HEK293 (cell line): ENCODE measurements at regions not wholly inside any gene's neighbourhood (a gene's known extent, or its start where the extent isn't known, plus 50 kb on each side); places are given as distances from the start of the nearest gene placed in this dataset.

ENCODE experiments used
- CTCF ChIA-PET: fragments of 350-600 bp; formaldehyde crosslinking; extraction: SDS; loops from one replicate; lab custom pipeline; 2021; ENCODE audit warnings: antibody characterized with exemption; lab: Yijun Ruan, JAX
- POLR2A ChIA-PET: fragments of 300-600 bp; formaldehyde crosslinking; extraction: SDS; loops from one replicate; lab custom pipeline; 2020; ENCODE audit warnings: antibody characterized with exemption, inconsistent platforms; lab: Yijun Ruan, JAX
- H3K27ac ChIP-seq: fragments of 200-500 bp; sonication (Bioruptor generic); 2 replicates; pipeline ENCODE4 v1.5.1; 2014; ENCODE audit warnings: low read depth, low read length, control low read depth, inconsistent platforms; ENCODE audit errors: extremely low read depth
- H3K36me3 ChIP-seq, 2 experiments: fragments of 200-500 bp in 1 of 2; sonication (Bioruptor generic) in 1 of 2; 1 replicate in 1 of 2; 2 replicates in 1 of 2; pipeline ENCODE4 v1.5.1; 2014 to 2017; ENCODE audit warnings: inconsistent platforms in 2 of 2, low read length in 2 of 2; ENCODE audit not compliant: control insufficient read depth in 2 of 2, insufficient read depth in 1 of 2
- H3K4me1 ChIP-seq: fragments of 200-500 bp; sonication (Bioruptor generic); 2 replicates; pipeline ENCODE4 v1.5.1; 2014; ENCODE audit warnings: mild to moderate bottlenecking, low read length, inconsistent platforms; ENCODE audit not compliant: control insufficient read depth, insufficient read depth
- H3K4me3 ChIP-seq: 2 replicates; pipeline ENCODE4 v1.5.1; 2011; ENCODE audit warnings: low read depth, mild to moderate bottlenecking, control low read depth, low read length, moderate library complexity
- H3K9me3 ChIP-seq: fragments of 200-500 bp; sonication (Bioruptor generic); 2 replicates; pipeline ENCODE4 v1.5.1; 2014; ENCODE audit warnings: low read depth, low read length, inconsistent platforms; ENCODE audit not compliant: control insufficient read depth, insufficient read depth
- BCL11B ChIP-seq: fragments of 450-650 bp; formaldehyde crosslinking; IDR thresholded peaks from 2 replicates; pipeline ENCODE4 v1.5.1; 2016; ENCODE audit warnings: low read depth, missing biosample characterization, missing genetic modification characterization
- PRDM1 ChIP-seq: fragments of 450-650 bp; formaldehyde crosslinking; IDR thresholded peaks from 2 replicates; pipeline ENCODE4; 2016; ENCODE audit warnings: missing biosample characterization, missing genetic modification characterization
- TSHZ1 ChIP-seq: fragments of 450-650 bp; formaldehyde crosslinking; IDR thresholded peaks from 2 replicates; pipeline ENCODE4 v1.5.1; 2016; ENCODE audit warnings: missing biosample characterization, missing genetic modification characterization, borderline replicate concordance
- ZBTB11 ChIP-seq: fragments of 450-650 bp; formaldehyde crosslinking; conservative IDR thresholded peaks from 2 replicates; pipeline ENCODE4 v1.5.1; 2016; ENCODE audit warnings: low read depth, missing biosample characterization, missing genetic modification characterization
- ZBTB6 ChIP-seq: fragments of 450-650 bp; formaldehyde crosslinking; IDR thresholded peaks from 2 replicates; pipeline ENCODE4 v1.5.1; 2017; ENCODE audit warnings: missing biosample characterization, missing genetic modification characterization
- ZFP41 ChIP-seq: fragments of 450-650 bp; formaldehyde crosslinking; IDR thresholded peaks from 2 replicates; pipeline ENCODE4 v1.5.1; 2016; ENCODE audit warnings: missing biosample characterization, missing genetic modification characterization, borderline replicate concordance
- ZNF146 ChIP-seq: fragments of 450-650 bp; formaldehyde crosslinking; IDR thresholded peaks from 2 replicates; pipeline ENCODE4 v1.5.1; 2016; ENCODE audit warnings: missing biosample characterization, missing genetic modification characterization
- ZNF211 ChIP-seq: fragments of 450-650 bp; formaldehyde crosslinking; IDR thresholded peaks from 2 replicates; pipeline ENCODE4 v1.5.1; 2016; ENCODE audit warnings: low read depth, missing biosample characterization, missing genetic modification characterization
- ZNF214 ChIP-seq: fragments of 450-650 bp; formaldehyde crosslinking; IDR thresholded peaks from 2 replicates; pipeline ENCODE4 v1.5.1; 2017; ENCODE audit warnings: missing biosample characterization, mild to moderate bottlenecking, missing genetic modification characterization, borderline replicate concordance
- ZNF324 ChIP-seq: fragments of 450-650 bp; formaldehyde crosslinking; IDR thresholded peaks from 2 replicates; pipeline ENCODE4 v1.5.1; 2016; ENCODE audit warnings: missing biosample characterization, missing genetic modification characterization
- ZNF335 ChIP-seq: fragments of 450-650 bp; formaldehyde crosslinking; conservative IDR thresholded peaks from 2 replicates; pipeline ENCODE4 v1.5.1; 2016; ENCODE audit warnings: missing biosample characterization, missing genetic modification characterization
- ZNF366 ChIP-seq: fragments of 450-650 bp; formaldehyde crosslinking; conservative IDR thresholded peaks from 2 replicates; pipeline ENCODE4 v1.5.1; 2016; ENCODE audit warnings: missing biosample characterization, missing genetic modification characterization
- ZNF404 ChIP-seq: fragments of 450-650 bp; formaldehyde crosslinking; IDR thresholded peaks from 2 replicates; pipeline ENCODE4 v1.5.1; 2017; ENCODE audit warnings: missing biosample characterization, missing genetic modification characterization
- ZNF473 ChIP-seq: fragments of 450-650 bp; formaldehyde crosslinking; IDR thresholded peaks from 2 replicates; pipeline ENCODE4 v1.5.1; 2017; ENCODE audit warnings: missing biosample characterization, missing genetic modification characterization
- ZNF596 ChIP-seq: fragments of 450-650 bp; IDR thresholded peaks from 2 replicates; pipeline ENCODE4 v1.5.0; 2018; ENCODE audit warnings: missing biosample characterization, mild to moderate bottlenecking, missing genetic modification characterization, moderate library complexity
- ZNF785 ChIP-seq: fragments of 450-650 bp; formaldehyde crosslinking; IDR thresholded peaks from 2 replicates; pipeline ENCODE4 v1.5.1; 2016; ENCODE audit warnings: missing biosample characterization, missing genetic modification characterization
- ZNF792 ChIP-seq: fragments of 450-650 bp; formaldehyde crosslinking; IDR thresholded peaks from 2 replicates; pipeline ENCODE4 v1.5.1; 2016; ENCODE audit warnings: missing biosample characterization, missing genetic modification characterization
- ZSCAN30 ChIP-seq: fragments of 450-650 bp; IDR thresholded peaks from 2 replicates; pipeline ENCODE4 v1.5.1; 2018; ENCODE audit warnings: missing biosample characterization, mild to moderate bottlenecking, missing genetic modification characterization, moderate library complexity

- no peaks in the 10 kb centered on the region for H3K4me1 ChIP-seq
- CTCF ChIA-PET: no interaction called here
- TF ChIP-seq PRDM1 (tag by site-specific recombination): peak; percentile 26; the same call in 1 of the 2 replicates
- TF ChIP-seq ZNF211: no peak
- no peak for TF ChIP-seq ZNF785
- no peak for TF ChIP-seq ZNF404 (tag by site-specific recombination)
- no peak for TF ChIP-seq ZFP41 (tag by site-specific recombination)
- TF ChIP-seq ZNF335: no peak
- no peak for TF ChIP-seq ZNF596 (tag by site-specific recombination)
- TF ChIP-seq ZNF473 (tag by site-specific recombination): no peak
- TF ChIP-seq TSHZ1 (tag by site-specific recombination): no peak
- peak; percentile 75; the same call in 1 of the 2 replicates for TF ChIP-seq ZNF366
Observed at GRCh38 chr3:104788807-104789206, 577.9 kb upstream of the ALCAM start.

GRCh38 chr3:104791331-104791730 is 575.4 kb upstream of the ALCAM start:
- ChIA-PET POLR2A (no interaction called here), CTCF (no interaction called here)
- Histone ChIP-seq H3K9me3 (no peaks in the 10 kb centered on the region), H3K4me1 (no peaks in the 10 kb centered on the region), H3K36me3 (no peaks in the 10 kb centered on the region), H3K4me3 (no peak overlapping the region), H3K27ac (no peak overlapping the region)
- TF ChIP-seq ZNF146 (no peak), ZNF324 (tag by site-specific recombination) (no peak), BCL11B (tag by site-specific recombination) (no peak), ZSCAN30 (tag by site-specific recombination) (no peak), ZNF214 (tag by site-specific recombination) (no peak), ZNF792 (tag by site-specific recombination) (no peak), ZBTB6 (tag by site-specific recombination) (no peak), ZBTB11 (tag by site-specific recombination) (no peak)

More at GRCh38 chr3:104788807-104789206, 577.9 kb upstream of the ALCAM start:
- no peaks in the 10 kb centered on the region for H3K36me3 ChIP-seq
- POLR2A ChIA-PET: no interaction called here
- no peak overlapping the region for H3K27ac ChIP-seq
- H3K4me3 ChIP-seq: no peak overlapping the region
- H3K9me3 ChIP-seq: no peaks in the 10 kb centered on the region
